ENCODE measurements at regions not wholly inside any gene's neighbourhood (a gene's known extent, or its start where the extent isn't known, plus 50 kb on each side); places are given as distances from the start of the nearest gene placed in this dataset.

DNA sequence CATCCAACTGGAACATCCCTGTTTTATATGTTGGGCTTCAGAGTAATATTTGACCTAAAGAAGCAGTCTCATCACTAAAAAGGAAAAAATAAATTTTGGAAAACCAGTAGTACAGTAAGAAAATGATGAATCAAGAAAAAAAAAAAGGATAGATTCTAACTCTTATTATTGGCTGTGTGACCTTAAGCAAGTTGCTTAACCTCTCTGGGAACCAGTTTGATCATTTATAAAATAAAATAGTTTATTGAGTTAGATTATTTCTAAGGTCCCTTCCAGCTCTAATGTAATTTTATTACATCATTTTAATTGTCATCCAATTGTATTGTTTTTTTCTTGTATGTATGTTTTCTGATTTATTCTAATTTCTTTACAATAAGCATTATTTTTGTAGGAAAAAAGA, 127.0 kb downstream of the PRELID2 start:
- Histone ChIP-seq H3K9me3 (ENCODE audit: low read depth, low read length, poor library complexity, severe bottlenecking) (no peaks in the 10 kb centered on the region), H3K4me1 (ENCODE audit: insufficient read depth, low read length, poor library complexity, severe bottlenecking) (no peaks in the 10 kb centered on the region), H3K36me3 (ENCODE audit: insufficient read depth, low read length, poor library complexity, severe bottlenecking) (no peaks in the 10 kb centered on the region), H3K4me3 (ENCODE audit: low read depth, low read length, poor library complexity, severe bottlenecking) (no peak overlapping the region), H3K27me3 (replicated peaks; ENCODE audit: insufficient read depth, low read depth, low read length, poor library complexity) (no peaks in the 10 kb centered on the region), H3K27ac (ENCODE audit: low read depth, low read length, poor library complexity, severe bottlenecking) (no peak overlapping the region)
- TF ChIP-seq EZH2 (IDR thresholded peaks at IDR 0.05; ENCODE audit: borderline replicate concordance, low read depth, low read length, poor library complexity, severe bottlenecking): no peak
- ChIA-PET POLR2A (ENCODE audit: low non-redundant PET) (no interaction called here), CTCF (interaction anchor here (1.2 kb wide), 1 partner anchor 9 kb away, joined by 5 read pairs; no protein-coding TSS in a partner anchor)
- no peak for DNase-seq (ENCODE audit: low spot score)
- no TSS peak for BruUV-seq (replicated peaks)
- intact Hi-C loops (cut with micrococcal nuclease; ENCODE audit: unreplicated experiment): no loop called here

GRCh38 chr5:145704724-145705123, 130.4 kb downstream of the PRELID2 start:
- ChIA-PET POLR2A (ENCODE audit: low non-redundant PET) (no interaction called here), CTCF (interaction anchor here (0.6 kb wide), 1 partner anchor 480 kb away, joined by 3 read pairs; no protein-coding TSS in a partner anchor)
- H3K4me3 ChIP-seq (ENCODE audit: low read depth, low read length, poor library complexity, severe bottlenecking): no peak overlapping the region
- no TSS peak for BruUV-seq (replicated peaks)
- TF ChIP-seq, protein P1, sequence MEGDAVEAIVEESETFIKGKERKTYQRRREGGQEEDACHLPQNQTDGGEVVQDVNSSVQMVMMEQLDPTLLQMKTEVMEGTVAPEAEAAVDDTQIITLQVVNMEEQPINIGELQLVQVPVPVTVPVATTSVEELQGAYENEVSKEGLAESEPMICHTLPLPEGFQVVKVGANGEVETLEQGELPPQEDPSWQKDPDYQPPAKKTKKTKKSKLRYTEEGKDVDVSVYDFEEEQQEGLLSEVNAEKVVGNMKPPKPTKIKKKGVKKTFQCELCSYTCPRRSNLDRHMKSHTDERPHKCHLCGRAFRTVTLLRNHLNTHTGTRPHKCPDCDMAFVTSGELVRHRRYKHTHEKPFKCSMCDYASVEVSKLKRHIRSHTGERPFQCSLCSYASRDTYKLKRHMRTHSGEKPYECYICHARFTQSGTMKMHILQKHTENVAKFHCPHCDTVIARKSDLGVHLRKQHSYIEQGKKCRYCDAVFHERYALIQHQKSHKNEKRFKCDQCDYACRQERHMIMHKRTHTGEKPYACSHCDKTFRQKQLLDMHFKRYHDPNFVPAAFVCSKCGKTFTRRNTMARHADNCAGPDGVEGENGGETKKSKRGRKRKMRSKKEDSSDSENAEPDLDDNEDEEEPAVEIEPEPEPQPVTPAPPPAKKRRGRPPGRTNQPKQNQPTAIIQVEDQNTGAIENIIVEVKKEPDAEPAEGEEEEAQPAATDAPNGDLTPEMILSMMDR (conservative IDR thresholded peaks at IDR 0.05; ENCODE audit: low read depth, low read length): no peak
- TF ChIP-seq EZH2 (IDR thresholded peaks at IDR 0.05; ENCODE audit: borderline replicate concordance, low read depth, low read length, poor library complexity, severe bottlenecking): no peak
- H3K27ac ChIP-seq (ENCODE audit: low read depth, low read length, poor library complexity, severe bottlenecking): no peak overlapping the region
- no peaks in the 10 kb centered on the region for H3K36me3 ChIP-seq (ENCODE audit: insufficient read depth, low read length, poor library complexity, severe bottlenecking)
- H3K9me3 ChIP-seq (ENCODE audit: low read depth, low read length, poor library complexity, severe bottlenecking): no peaks in the 10 kb centered on the region
- no peaks in the 10 kb centered on the region for H3K4me1 ChIP-seq (ENCODE audit: insufficient read depth, low read length, poor library complexity, severe bottlenecking)
- intact Hi-C loops (cut with micrococcal nuclease; ENCODE audit: unreplicated experiment): no loop called here
- no peak for DNase-seq (ENCODE audit: low spot score)
- no peaks in the 10 kb centered on the region for H3K27me3 ChIP-seq (replicated peaks; ENCODE audit: insufficient read depth, low read depth, low read length, poor library complexity)

DNA sequence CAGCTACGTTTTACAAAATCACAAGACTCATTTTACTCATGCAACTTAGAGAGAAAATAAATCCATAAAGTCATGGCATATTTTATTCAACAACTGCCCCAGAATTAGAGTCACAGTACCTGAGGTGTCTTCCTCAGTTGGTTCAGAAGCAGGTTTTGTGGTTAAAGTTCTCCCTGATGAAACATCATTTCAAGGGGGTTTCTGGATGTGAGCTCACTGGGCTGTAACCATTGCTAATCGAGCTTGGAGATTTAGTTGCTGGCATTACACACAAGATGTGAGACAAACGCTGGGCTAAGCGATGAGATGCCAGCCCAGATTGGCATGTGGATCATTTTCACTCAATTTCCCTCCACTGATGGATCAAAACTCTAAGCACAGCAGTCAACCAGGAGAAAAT, 131.3 kb downstream of the PRELID2 start:
- no peak for DNase-seq (ENCODE audit: low spot score)
- TF ChIP-seq, protein P1 (conservative IDR thresholded peaks at IDR 0.05; ENCODE audit: low read depth, low read length): no peak
- no peak for TF ChIP-seq EZH2 (IDR thresholded peaks at IDR 0.05; ENCODE audit: borderline replicate concordance, low read depth, low read length, poor library complexity, severe bottlenecking)
- BruUV-seq (replicated peaks): no TSS peak
- Histone ChIP-seq H3K4me3 (ENCODE audit: low read depth, low read length, poor library complexity, severe bottlenecking) (no peak overlapping the region), H3K27ac (ENCODE audit: low read depth, low read length, poor library complexity, severe bottlenecking) (no peak overlapping the region), H3K9me3 (ENCODE audit: low read depth, low read length, poor library complexity, severe bottlenecking) (no peaks in the 10 kb centered on the region), H3K27me3 (replicated peaks; ENCODE audit: insufficient read depth, low read depth, low read length, poor library complexity) (no peaks in the 10 kb centered on the region), H3K36me3 (ENCODE audit: insufficient read depth, low read length, poor library complexity, severe bottlenecking) (no peaks in the 10 kb centered on the region), H3K4me1 (ENCODE audit: insufficient read depth, low read length, poor library complexity, severe bottlenecking) (no peaks in the 10 kb centered on the region)
- intact Hi-C loops (cut with micrococcal nuclease; ENCODE audit: unreplicated experiment): no loop called here
- CTCF ChIA-PET: no interaction called here
- POLR2A ChIA-PET (ENCODE audit: low non-redundant PET): no interaction called here

DNA sequence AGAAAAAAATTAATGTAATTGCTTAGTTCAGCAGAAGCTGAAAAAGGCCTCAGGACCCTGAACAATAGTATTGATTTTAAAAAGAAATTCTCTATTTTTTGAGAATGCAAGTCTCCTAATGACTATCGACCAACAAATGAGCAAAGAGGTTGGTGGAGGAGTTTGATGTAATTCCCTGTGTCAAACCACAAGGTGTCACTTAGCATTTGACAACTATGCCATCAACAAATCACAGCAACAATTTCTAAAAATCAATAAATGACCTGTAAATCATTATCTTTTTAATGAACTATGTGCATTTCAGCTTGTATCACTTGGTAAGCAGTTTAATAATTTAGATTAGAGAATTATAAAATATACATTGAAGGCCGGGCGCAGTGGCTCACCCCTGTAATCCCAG, 133.7 kb downstream of the PRELID2 start:
- Histone ChIP-seq H3K27ac (ENCODE audit: low read depth, low read length, poor library complexity, severe bottlenecking) (no peak overlapping the region), H3K4me3 (ENCODE audit: low read depth, low read length, poor library complexity, severe bottlenecking) (no peak overlapping the region), H3K4me1 (ENCODE audit: insufficient read depth, low read length, poor library complexity, severe bottlenecking) (peaks cover 4% of the 10 kb centered on the region), H3K36me3 (ENCODE audit: insufficient read depth, low read length, poor library complexity, severe bottlenecking) (no peaks in the 10 kb centered on the region), H3K27me3 (replicated peaks; ENCODE audit: insufficient read depth, low read depth, low read length, poor library complexity) (no peaks in the 10 kb centered on the region), H3K9me3 (ENCODE audit: low read depth, low read length, poor library complexity, severe bottlenecking) (no peaks in the 10 kb centered on the region)
- ChIA-PET CTCF (no interaction called here), POLR2A (ENCODE audit: low non-redundant PET) (no interaction called here)
- BruUV-seq (replicated peaks): no TSS peak
- TF ChIP-seq, protein P1 (conservative IDR thresholded peaks at IDR 0.05; ENCODE audit: low read depth, low read length): peak; percentile 28; the same call in 1 of the 2 replicates
- no peak for TF ChIP-seq EZH2 (IDR thresholded peaks at IDR 0.05; ENCODE audit: borderline replicate concordance, low read depth, low read length, poor library complexity, severe bottlenecking)
- DNase-seq (ENCODE audit: low spot score): no peak
- intact Hi-C loops (cut with micrococcal nuclease; ENCODE audit: unreplicated experiment): no loop called here

Measured in A673 (cell line).